ENCODE measurements at regions not wholly inside any gene's neighbourhood (a gene's known extent, or its start where the extent isn't known, plus 50 kb on each side); places are given as distances from the start of the nearest gene placed in this dataset.
A peak's percentile ranks its signal among the peaks of the same experiment; 100 is the strongest.
"Not testable (repeated sequence)": the region's sequence is repeated elsewhere in the genome, so short reads cannot be mapped to it uniquely, and the experiment has no call there.

- not testable (repeated sequence) for H3K4me1 ChIP-seq (ENCODE audit: control insufficient read depth, insufficient read depth, low read length); H3K4me3 ChIP-seq (ENCODE audit: low read length); H3K27me3 ChIP-seq (ENCODE audit: control insufficient read depth, insufficient read depth, low read length); H3K9me3 ChIP-seq (ENCODE audit: control insufficient read depth, low read depth, low read length); DNase-seq; H3K36me3 ChIP-seq (ENCODE audit: control insufficient read depth, insufficient read depth, low read length); H3K27ac ChIP-seq (ENCODE audit: low read length)
- WGBS (ENCODE audit: insufficient coverage, low lambda C conversion rate): no CpG with 5 or more reads among the region's 17 CpGs
Measured at GRCh38 chr5:62752056-62752997, 173.7 kb downstream of the LRRC70 start.

DNA sequence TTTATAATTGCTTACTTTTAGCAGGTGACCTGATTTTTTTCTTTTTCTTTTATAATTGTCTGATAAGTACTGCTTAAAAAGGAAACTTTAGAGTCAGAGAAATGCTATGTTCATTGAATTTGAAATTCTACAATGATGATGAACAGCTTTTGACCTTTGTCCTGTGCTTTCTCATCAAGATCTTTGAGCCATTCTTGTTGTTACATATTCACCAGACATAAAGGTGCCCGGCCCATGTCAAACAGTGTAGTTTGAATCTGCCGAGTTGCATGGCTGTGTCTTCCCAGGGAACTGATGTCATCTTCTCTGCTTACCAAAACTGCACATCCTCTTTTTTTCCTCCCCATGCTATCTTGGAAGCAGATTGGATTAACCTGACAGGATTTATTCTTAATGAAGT, 163.6 kb downstream of the LRRC70 start:
- Histone ChIP-seq H3K9me3 (ENCODE audit: control insufficient read depth, low read depth, low read length) (peaks cover 2% of the 10 kb centered on the region), H3K4me1 (ENCODE audit: control insufficient read depth, insufficient read depth, low read length) (peaks cover 25% of the 10 kb centered on the region), H3K27me3 (ENCODE audit: control insufficient read depth, insufficient read depth, low read length) (no peaks in the 10 kb centered on the region), H3K27ac (ENCODE audit: low read length) (peak overlapping the region; percentile 76), H3K36me3 (ENCODE audit: control insufficient read depth, insufficient read depth, low read length) (no peaks in the 10 kb centered on the region), H3K4me3 (ENCODE audit: low read length) (no peak overlapping the region)
- WGBS (ENCODE audit: insufficient coverage, low lambda C conversion rate): no CpG with 5 or more reads among the region's 2 CpGs
- peak; percentile 64 to 85 for DNase-seq

DNA sequence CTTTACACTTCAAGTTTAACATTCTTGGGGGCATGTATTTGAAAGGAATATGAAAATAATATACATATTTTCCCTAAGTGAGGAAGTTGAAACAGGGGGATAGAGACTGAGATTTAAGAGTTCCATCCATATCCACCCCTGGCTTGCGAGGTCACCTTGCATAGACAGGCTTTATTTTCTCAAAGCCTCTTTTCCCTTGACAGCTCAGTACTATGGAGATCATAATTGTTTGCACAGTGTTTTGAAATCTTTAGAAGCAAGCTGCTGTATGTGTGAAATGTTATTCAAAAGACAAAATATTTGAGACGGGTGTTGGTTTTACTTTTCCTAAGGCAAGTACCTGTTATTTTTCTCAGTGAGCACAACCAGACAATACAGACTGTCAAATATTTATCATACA, 163.1 kb downstream of the LRRC70 start:
- Histone ChIP-seq H3K27ac (ENCODE audit: low read length) (peak overlapping the region; percentile 76), H3K9me3 (ENCODE audit: control insufficient read depth, low read depth, low read length) (peaks cover 2% of the 10 kb centered on the region), H3K4me1 (ENCODE audit: control insufficient read depth, insufficient read depth, low read length) (peaks cover 25% of the 10 kb centered on the region), H3K27me3 (ENCODE audit: control insufficient read depth, insufficient read depth, low read length) (no peaks in the 10 kb centered on the region), H3K4me3 (ENCODE audit: low read length) (no peak overlapping the region), H3K36me3 (ENCODE audit: control insufficient read depth, insufficient read depth, low read length) (no peaks in the 10 kb centered on the region)
- 60% methylated on average over 1 of the region's 2 CpGs for WGBS (ENCODE audit: insufficient coverage, low lambda C conversion rate)
- no peak for DNase-seq

DNA sequence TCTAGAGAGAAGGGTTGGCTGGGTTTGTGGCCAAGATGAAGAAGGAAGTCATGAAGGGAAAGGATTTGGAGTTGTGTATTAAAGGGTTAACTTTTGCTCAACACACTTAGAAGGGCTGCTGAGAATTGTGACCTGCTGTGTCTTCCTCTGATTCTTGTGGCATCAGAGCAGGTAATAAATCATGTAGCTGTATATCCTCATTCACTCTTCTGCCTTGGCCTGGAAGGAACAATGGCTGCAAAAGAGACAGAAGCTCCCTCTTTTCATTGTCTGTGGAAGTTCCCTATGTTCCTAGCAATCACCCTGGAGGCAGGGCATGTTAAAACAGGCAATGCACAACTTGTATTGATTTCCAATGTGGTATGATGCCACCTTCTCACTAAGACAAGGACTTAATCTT, 159.1 kb downstream of the LRRC70 start:
- Histone ChIP-seq H3K36me3 (ENCODE audit: control insufficient read depth, insufficient read depth, low read length) (no peaks in the 10 kb centered on the region), H3K4me1 (ENCODE audit: control insufficient read depth, insufficient read depth, low read length) (peaks cover 12% of the 10 kb centered on the region), H3K27ac (ENCODE audit: low read length) (no peak overlapping the region), H3K4me3 (ENCODE audit: low read length) (no peak overlapping the region), H3K9me3 (ENCODE audit: control insufficient read depth, low read depth, low read length) (peaks cover 2% of the 10 kb centered on the region), H3K27me3 (ENCODE audit: control insufficient read depth, insufficient read depth, low read length) (no peaks in the 10 kb centered on the region)
- DNase-seq: no peak

- no peak for DNase-seq
Measured at GRCh38 chr5:62732677-62733121, 154.1 kb downstream of the LRRC70 start.

GRCh38 chr5:62731022-62731421, 152.4 kb downstream of the LRRC70 start:
- H3K27me3 ChIP-seq (ENCODE audit: control insufficient read depth, insufficient read depth, low read length): no peaks in the 10 kb centered on the region
- no peaks in the 10 kb centered on the region for H3K36me3 ChIP-seq (ENCODE audit: control insufficient read depth, insufficient read depth, low read length)
- no peak overlapping the region for H3K27ac ChIP-seq (ENCODE audit: low read length)
- H3K4me1 ChIP-seq (ENCODE audit: control insufficient read depth, insufficient read depth, low read length): no peaks in the 10 kb centered on the region
- H3K9me3 ChIP-seq (ENCODE audit: control insufficient read depth, low read depth, low read length): no peaks in the 10 kb centered on the region
- DNase-seq: no peak
- no CpG with 5 or more reads among the region's 3 CpGs for WGBS (ENCODE audit: insufficient coverage, low lambda C conversion rate)
- no peak overlapping the region for H3K4me3 ChIP-seq (ENCODE audit: low read length)

More at GRCh38 chr5:62732677-62733121, 154.1 kb downstream of the LRRC70 start:
- Histone ChIP-seq H3K36me3 (ENCODE audit: control insufficient read depth, insufficient read depth, low read length) (no peaks in the 10 kb centered on the region), H3K4me3 (ENCODE audit: low read length) (no peak overlapping the region), H3K27ac (ENCODE audit: low read length) (no peak overlapping the region), H3K4me1 (ENCODE audit: control insufficient read depth, insufficient read depth, low read length) (no peaks in the 10 kb centered on the region), H3K9me3 (ENCODE audit: control insufficient read depth, low read depth, low read length) (no peaks in the 10 kb centered on the region), H3K27me3 (ENCODE audit: control insufficient read depth, insufficient read depth, low read length) (no peaks in the 10 kb centered on the region)
- WGBS (ENCODE audit: insufficient coverage, low lambda C conversion rate): no CpG with 5 or more reads among the region's 1 CpG

DNA sequence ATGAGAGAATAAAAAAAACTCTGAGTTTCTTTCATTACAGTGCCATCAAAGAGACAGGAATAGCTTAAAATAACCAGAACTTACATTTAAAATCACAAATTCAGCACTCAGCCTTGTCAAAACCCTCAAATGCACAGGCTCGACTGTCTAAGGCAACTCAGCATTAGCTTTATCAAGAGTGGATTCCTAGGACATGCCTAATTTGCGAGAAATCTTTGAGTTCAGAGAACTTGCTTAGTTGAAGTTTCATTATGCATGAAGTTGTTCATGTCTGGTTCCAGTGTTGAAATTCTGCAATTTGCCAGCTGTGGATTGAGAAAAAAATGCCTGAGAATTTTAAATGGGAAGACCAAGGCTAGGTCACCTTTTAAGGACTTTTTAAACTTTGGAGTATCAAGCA, 151.1 kb downstream of the LRRC70 start:
- no peak for DNase-seq
- Histone ChIP-seq H3K27ac (ENCODE audit: low read length) (no peak overlapping the region), H3K27me3 (ENCODE audit: control insufficient read depth, insufficient read depth, low read length) (no peaks in the 10 kb centered on the region), H3K9me3 (ENCODE audit: control insufficient read depth, low read depth, low read length) (no peaks in the 10 kb centered on the region), H3K36me3 (ENCODE audit: control insufficient read depth, insufficient read depth, low read length) (no peaks in the 10 kb centered on the region), H3K4me3 (ENCODE audit: low read length) (no peak overlapping the region), H3K4me1 (ENCODE audit: control insufficient read depth, insufficient read depth, low read length) (no peaks in the 10 kb centered on the region)
- WGBS (ENCODE audit: insufficient coverage, low lambda C conversion rate): no CpG with 5 or more reads among the region's 2 CpGs

DNA sequence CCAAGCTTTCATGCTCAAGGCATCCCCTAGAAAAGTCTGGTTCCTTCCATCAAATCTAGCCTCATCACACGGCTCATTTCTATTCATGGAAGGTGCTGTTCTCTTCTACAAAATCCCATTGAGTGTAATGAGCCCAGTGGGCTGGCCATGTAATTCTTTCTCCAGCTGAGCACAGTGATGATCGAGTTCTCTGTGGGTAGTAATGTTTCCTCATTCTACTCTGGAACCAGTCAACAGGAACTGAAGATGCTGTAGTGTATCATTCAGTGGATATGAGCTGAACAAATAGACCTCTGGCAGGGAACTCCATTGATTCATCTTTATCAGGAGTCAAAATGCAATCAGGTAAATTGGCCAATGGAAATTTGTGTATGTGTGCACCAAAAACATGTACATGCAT, 149.2 kb downstream of the LRRC70 start:
- WGBS (ENCODE audit: insufficient coverage, low lambda C conversion rate): no CpG with 5 or more reads among the region's 2 CpGs
- Histone ChIP-seq H3K27ac (ENCODE audit: low read length) (no peak overlapping the region), H3K27me3 (ENCODE audit: control insufficient read depth, insufficient read depth, low read length) (no peaks in the 10 kb centered on the region), H3K4me3 (ENCODE audit: low read length) (no peak overlapping the region), H3K36me3 (ENCODE audit: control insufficient read depth, insufficient read depth, low read length) (no peaks in the 10 kb centered on the region), H3K4me1 (ENCODE audit: control insufficient read depth, insufficient read depth, low read length) (no peaks in the 10 kb centered on the region), H3K9me3 (ENCODE audit: control insufficient read depth, low read depth, low read length) (no peaks in the 10 kb centered on the region)
- DNase-seq: no peak

DNA sequence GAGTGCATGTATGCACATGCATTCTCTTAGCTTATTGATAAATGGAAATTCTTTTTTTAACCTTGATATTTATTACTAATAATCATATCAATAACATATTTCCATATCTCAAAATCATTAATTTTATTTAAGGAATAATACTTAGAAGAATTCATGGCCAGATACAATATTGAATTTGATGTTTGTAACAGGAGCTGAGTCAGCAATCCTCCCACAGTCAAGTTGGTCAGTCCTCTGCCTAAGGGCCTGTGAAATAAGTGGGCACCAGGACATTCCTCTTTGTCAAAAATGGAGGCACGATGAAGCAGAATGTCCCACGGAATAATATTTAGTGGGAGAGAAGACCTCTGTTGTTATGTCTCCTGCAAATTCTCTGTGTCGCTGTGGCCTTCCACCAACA, 148.6 kb downstream of the LRRC70 start:
- no CpG with 5 or more reads among the region's 3 CpGs for WGBS (ENCODE audit: insufficient coverage, low lambda C conversion rate)
- no peak for DNase-seq
- no peak overlapping the region for H3K4me3 ChIP-seq (ENCODE audit: low read length)
- H3K27ac ChIP-seq (ENCODE audit: low read length): no peak overlapping the region
- H3K4me1 ChIP-seq (ENCODE audit: control insufficient read depth, insufficient read depth, low read length): no peaks in the 10 kb centered on the region
- no peaks in the 10 kb centered on the region for H3K27me3 ChIP-seq (ENCODE audit: control insufficient read depth, insufficient read depth, low read length)
- no peaks in the 10 kb centered on the region for H3K36me3 ChIP-seq (ENCODE audit: control insufficient read depth, insufficient read depth, low read length)
- no peaks in the 10 kb centered on the region for H3K9me3 ChIP-seq (ENCODE audit: control insufficient read depth, low read depth, low read length)

- DNase-seq: no peak
- WGBS (ENCODE audit: insufficient coverage, low lambda C conversion rate): 96% methylated on average over 3 of the region's 9 CpGs
- Histone ChIP-seq H3K27me3 (ENCODE audit: control insufficient read depth, insufficient read depth, low read length) (no peaks in the 10 kb centered on the region), H3K4me3 (ENCODE audit: low read length) (no peak overlapping the region), H3K27ac (ENCODE audit: low read length) (no peak overlapping the region), H3K36me3 (ENCODE audit: control insufficient read depth, insufficient read depth, low read length) (no peaks in the 10 kb centered on the region), H3K4me1 (ENCODE audit: control insufficient read depth, insufficient read depth, low read length) (peaks cover 6% of the 10 kb centered on the region), H3K9me3 (ENCODE audit: control insufficient read depth, low read depth, low read length) (no peaks in the 10 kb centered on the region)
Measured at GRCh38 chr5:62722360-62722759, 143.7 kb downstream of the LRRC70 start.

GRCh38 chr5:62720031-62720441, 141.4 kb downstream of the LRRC70 start:
- no peaks in the 10 kb centered on the region for H3K9me3 ChIP-seq (ENCODE audit: control insufficient read depth, low read depth, low read length)
- H3K4me3 ChIP-seq (ENCODE audit: low read length): no peak overlapping the region
- H3K36me3 ChIP-seq (ENCODE audit: control insufficient read depth, insufficient read depth, low read length): no peaks in the 10 kb centered on the region
- peaks cover 6% of the 10 kb centered on the region for H3K4me1 ChIP-seq (ENCODE audit: control insufficient read depth, insufficient read depth, low read length)
- 17% methylated on average over 1 of the region's 7 CpGs for WGBS (ENCODE audit: insufficient coverage, low lambda C conversion rate)
- no peak overlapping the region for H3K27ac ChIP-seq (ENCODE audit: low read length)
- H3K27me3 ChIP-seq (ENCODE audit: control insufficient read depth, insufficient read depth, low read length): no peaks in the 10 kb centered on the region
- peak; percentile 43 to 73 for DNase-seq

Data from large intestine (tissue), 3 donors.